HEK293 (cell line): ENCODE measurements at regions not wholly inside any gene's neighbourhood (a gene's known extent, or its start where the extent isn't known, plus 50 kb on each side); places are given as distances from the start of the nearest gene placed in this dataset.

Source experiments
- CTCF ChIA-PET: fragments of 350-600 bp; formaldehyde crosslinking; extraction: SDS; loops from one replicate; lab custom pipeline; 2021; ENCODE audit warnings: antibody characterized with exemption; lab: Yijun Ruan, JAX
- POLR2A ChIA-PET: fragments of 300-600 bp; formaldehyde crosslinking; extraction: SDS; loops from one replicate; lab custom pipeline; 2020; ENCODE audit warnings: antibody characterized with exemption, inconsistent platforms; lab: Yijun Ruan, JAX
- H3K27ac ChIP-seq: fragments of 200-500 bp; sonication (Bioruptor generic); 2 replicates; pipeline ENCODE4 v1.5.1; 2014; ENCODE audit warnings: low read depth, low read length, control low read depth, inconsistent platforms; ENCODE audit errors: extremely low read depth
- H3K36me3 ChIP-seq, 2 experiments: fragments of 200-500 bp in 1 of 2; sonication (Bioruptor generic) in 1 of 2; 1 replicate in 1 of 2; 2 replicates in 1 of 2; pipeline ENCODE4 v1.5.1; 2014 to 2017; ENCODE audit warnings: inconsistent platforms in 2 of 2, low read length in 2 of 2; ENCODE audit not compliant: control insufficient read depth in 2 of 2, insufficient read depth in 1 of 2
- H3K4me1 ChIP-seq: fragments of 200-500 bp; sonication (Bioruptor generic); 2 replicates; pipeline ENCODE4 v1.5.1; 2014; ENCODE audit warnings: mild to moderate bottlenecking, low read length, inconsistent platforms; ENCODE audit not compliant: control insufficient read depth, insufficient read depth
- H3K4me3 ChIP-seq: 2 replicates; pipeline ENCODE4 v1.5.1; 2011; ENCODE audit warnings: low read depth, mild to moderate bottlenecking, control low read depth, low read length, moderate library complexity
- H3K9me3 ChIP-seq: fragments of 200-500 bp; sonication (Bioruptor generic); 2 replicates; pipeline ENCODE4 v1.5.1; 2014; ENCODE audit warnings: low read depth, low read length, inconsistent platforms; ENCODE audit not compliant: control insufficient read depth, insufficient read depth
- EGR2 ChIP-seq: fragments of 450-650 bp; formaldehyde crosslinking; IDR thresholded peaks from 2 replicates; pipeline ENCODE4 v1.5.1; 2016; ENCODE audit warnings: low read depth, missing biosample characterization, missing genetic modification characterization
- GLI2 ChIP-seq: fragments of 450-650 bp; formaldehyde crosslinking; IDR thresholded peaks from 2 replicates; pipeline ENCODE4; 2017; ENCODE audit warnings: missing biosample characterization, missing genetic modification characterization, low read depth, borderline replicate concordance
- GLIS1 ChIP-seq: fragments of 450-650 bp; formaldehyde crosslinking; IDR thresholded peaks from 2 replicates; pipeline ENCODE4 v1.5.1; 2016; ENCODE audit warnings: missing biosample characterization, missing genetic modification characterization
- GLIS2 ChIP-seq: fragments of 450-650 bp; formaldehyde crosslinking; IDR thresholded peaks from 2 replicates; pipeline ENCODE4 v1.5.1; 2016; ENCODE audit warnings: missing biosample characterization, missing genetic modification characterization
- KLF9 ChIP-seq: fragments of 450-650 bp; formaldehyde crosslinking; IDR thresholded peaks from 2 replicates; pipeline ENCODE4 v1.5.1; 2016; ENCODE audit warnings: missing biosample characterization, missing genetic modification characterization, low read depth
- SETDB1 ChIP-seq: IDR thresholded peaks from one replicate; pipeline ENCODE4 v1.6.1; 2017; ENCODE audit warnings: mild to moderate bottlenecking, low read length, moderate library complexity, mixed read lengths; ENCODE audit not compliant: insufficient read length
- ZFHX2 ChIP-seq: fragments of 450-650 bp; formaldehyde crosslinking; conservative IDR thresholded peaks from 2 replicates; pipeline ENCODE4 v1.5.1; 2016; ENCODE audit warnings: missing biosample characterization, missing genetic modification characterization
- ZFP37 ChIP-seq: fragments of 450-650 bp; formaldehyde crosslinking; IDR thresholded peaks from 2 replicates; pipeline ENCODE4 v1.5.1; 2016; ENCODE audit warnings: missing biosample characterization, missing genetic modification characterization
- ZNF10 ChIP-seq: fragments of 450-650 bp; formaldehyde crosslinking; IDR thresholded peaks from 2 replicates; pipeline ENCODE4 v1.5.1; 2017; ENCODE audit warnings: missing biosample characterization, missing genetic modification characterization
- ZNF112 ChIP-seq: fragments of 450-650 bp; formaldehyde crosslinking; IDR thresholded peaks from 2 replicates; pipeline ENCODE4 v1.5.0; 2017; ENCODE audit warnings: missing biosample characterization, missing genetic modification characterization
- ZNF114 ChIP-seq: fragments of 450-650 bp; formaldehyde crosslinking; IDR thresholded peaks from 2 replicates; pipeline ENCODE4 v1.5.0; 2017; ENCODE audit warnings: missing biosample characterization, missing genetic modification characterization
- ZNF138 ChIP-seq: fragments of 450-650 bp; formaldehyde crosslinking; IDR thresholded peaks from 2 replicates; pipeline ENCODE4 v1.5.1; 2016; ENCODE audit warnings: missing biosample characterization, missing genetic modification characterization, borderline replicate concordance
- ZNF157 ChIP-seq: fragments of 450-650 bp; formaldehyde crosslinking; IDR thresholded peaks from 2 replicates; pipeline ENCODE4 v1.5.1; 2016; ENCODE audit warnings: missing biosample characterization, missing genetic modification characterization
- ZNF169 ChIP-seq: fragments of 450-650 bp; formaldehyde crosslinking; IDR thresholded peaks from 2 replicates; pipeline ENCODE4 v1.5.1; 2016; ENCODE audit warnings: missing biosample characterization, missing genetic modification characterization
- ZNF19 ChIP-seq: fragments of 450-650 bp; formaldehyde crosslinking; IDR thresholded peaks from 2 replicates; pipeline ENCODE4; 2016; ENCODE audit warnings: missing biosample characterization, missing genetic modification characterization, low read depth
- ZNF2 ChIP-seq: fragments of 450-650 bp; formaldehyde crosslinking; IDR thresholded peaks from 2 replicates; pipeline ENCODE4 v1.5.1; 2016; ENCODE audit warnings: missing biosample characterization, missing genetic modification characterization
- ZNF211 ChIP-seq: fragments of 450-650 bp; formaldehyde crosslinking; IDR thresholded peaks from 2 replicates; pipeline ENCODE4 v1.5.1; 2016; ENCODE audit warnings: low read depth, missing biosample characterization, missing genetic modification characterization
- ZNF324 ChIP-seq: fragments of 450-650 bp; formaldehyde crosslinking; IDR thresholded peaks from 2 replicates; pipeline ENCODE4 v1.5.1; 2016; ENCODE audit warnings: missing biosample characterization, missing genetic modification characterization
- ZNF514 ChIP-seq: fragments of 450-650 bp; formaldehyde crosslinking; IDR thresholded peaks from 2 replicates; pipeline ENCODE4 v1.5.1; 2016; ENCODE audit warnings: missing biosample characterization, missing genetic modification characterization
- ZNF530 ChIP-seq: fragments of 450-650 bp; formaldehyde crosslinking; IDR thresholded peaks from 2 replicates; pipeline ENCODE4 v1.5.1; 2016; ENCODE audit warnings: low read depth, missing biosample characterization, missing genetic modification characterization
- ZNF600 ChIP-seq: fragments of 450-650 bp; formaldehyde crosslinking; IDR thresholded peaks from 2 replicates; pipeline ENCODE4 v1.5.1; 2016; ENCODE audit warnings: missing biosample characterization, missing genetic modification characterization
- ZNF621 ChIP-seq: fragments of 450-650 bp; formaldehyde crosslinking; IDR thresholded peaks from 2 replicates; pipeline ENCODE4 v1.5.1; 2017; ENCODE audit warnings: missing biosample characterization, missing genetic modification characterization
- ZNF624 ChIP-seq: fragments of 450-650 bp; formaldehyde crosslinking; IDR thresholded peaks from 2 replicates; pipeline ENCODE4 v1.5.1; 2017; ENCODE audit warnings: missing biosample characterization, missing genetic modification characterization
- ZNF670 ChIP-seq: fragments of 450-650 bp; formaldehyde crosslinking; IDR thresholded peaks from 2 replicates; pipeline ENCODE4 v1.5.1; 2016; ENCODE audit warnings: missing biosample characterization, missing genetic modification characterization, low read depth
- ZNF777 ChIP-seq: fragments of 450-650 bp; formaldehyde crosslinking; IDR thresholded peaks from 2 replicates; pipeline ENCODE4 v1.5.1; 2017; ENCODE audit warnings: missing biosample characterization, missing genetic modification characterization, borderline replicate concordance
- ZNF830 ChIP-seq: fragments of 450-650 bp; IDR thresholded peaks from 2 replicates; pipeline ENCODE4 v1.5.0; 2018; ENCODE audit warnings: missing biosample characterization, missing genetic modification characterization, low read depth, mild to moderate bottlenecking, moderate library complexity
- TF ChIP-seq, protein P1 (sequence below): fragments of 450-650 bp; formaldehyde crosslinking; IDR thresholded peaks from 2 replicates; pipeline ENCODE4 v1.5.1; 2016; ENCODE audit warnings: missing biosample characterization, missing genetic modification characterization
- TF ChIP-seq, protein P2 (sequence below): sonication (generic); formaldehyde crosslinking; IDR thresholded peaks from 2 replicates; pipeline ENCODE4 v1.8.1; 2022; ENCODE audit warnings: mild to moderate bottlenecking, moderate library complexity, missing genetic modification reagents
- TF ChIP-seq, protein P3 (sequence below): fragments of 450-650 bp; formaldehyde crosslinking; IDR thresholded peaks from 2 replicates; pipeline ENCODE4 v1.5.1; 2016; ENCODE audit warnings: missing biosample characterization, missing genetic modification characterization

DNA sequence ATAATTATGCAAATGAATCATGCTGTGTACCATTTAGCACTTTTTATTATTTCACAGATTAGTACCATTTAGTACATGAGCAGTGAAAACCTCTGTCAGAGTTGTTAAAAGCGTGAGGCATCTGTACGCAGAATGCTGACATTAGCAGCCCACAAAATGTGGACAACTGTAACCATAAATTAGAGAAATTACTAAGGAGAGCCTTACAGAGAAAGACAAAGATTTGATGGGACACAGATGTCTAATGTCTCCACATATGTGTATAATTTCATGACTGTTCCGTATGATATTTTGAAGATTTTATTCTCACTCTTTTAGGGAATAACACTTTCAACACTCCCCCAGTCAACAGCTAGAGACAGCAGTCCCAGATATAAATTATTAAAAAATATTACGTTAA is 414.0 kb upstream of the ANKRD30A start:
- Histone ChIP-seq H3K36me3 (no peaks in the 10 kb centered on the region), H3K4me1 (no peaks in the 10 kb centered on the region), H3K27ac (no peak overlapping the region), H3K4me3 (no peak overlapping the region), H3K9me3 (no peaks in the 10 kb centered on the region)
- POLR2A ChIA-PET: no interaction called here
- CTCF ChIA-PET: interaction anchor here (0.5 kb wide), 1 partner anchor 1028 kb away, joined by 4 read pairs; no protein-coding TSS in a partner anchor
- no peak for TF ChIP-seq ZNF777 (tag by site-specific recombination)
- no peak for TF ChIP-seq ZNF112
- no peak for TF ChIP-seq ZNF169 (tag by site-specific recombination)
- TF ChIP-seq SETDB1: no peak
- TF ChIP-seq ZNF2 (tag by site-specific recombination): no peak
- no peak for TF ChIP-seq ZNF624 (tag by site-specific recombination)
- no peak for TF ChIP-seq EGR2
- no peak for TF ChIP-seq ZNF830
- TF ChIP-seq ZNF10 (tag by site-specific recombination): no peak

DNA sequence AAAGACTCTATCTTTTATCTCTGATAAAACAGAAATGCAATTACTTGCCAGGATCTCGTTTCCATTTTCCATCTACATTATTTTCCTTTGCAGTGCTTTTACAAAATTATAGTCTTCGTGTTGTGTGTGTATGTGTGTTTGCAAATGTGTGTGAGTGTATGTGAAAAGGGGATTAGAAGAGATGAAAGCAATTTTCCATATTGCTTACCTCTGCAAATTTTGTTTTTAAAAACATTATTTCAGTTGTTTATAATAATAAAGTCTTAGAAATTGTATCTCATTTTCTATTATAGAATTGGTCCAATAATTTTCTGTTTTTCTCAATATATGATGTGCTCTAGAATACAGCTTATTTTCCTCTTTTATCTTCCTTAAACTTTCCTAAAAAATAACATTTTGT is 421.3 kb upstream of the ANKRD30A start:
- ChIA-PET CTCF (interaction anchor here (0.8 to 1.6 kb wide), 2 partner anchors 21 to 121 kb away, joined by 3 to 6 read pairs; no protein-coding TSS in a partner anchor), POLR2A (no interaction called here)

DNA sequence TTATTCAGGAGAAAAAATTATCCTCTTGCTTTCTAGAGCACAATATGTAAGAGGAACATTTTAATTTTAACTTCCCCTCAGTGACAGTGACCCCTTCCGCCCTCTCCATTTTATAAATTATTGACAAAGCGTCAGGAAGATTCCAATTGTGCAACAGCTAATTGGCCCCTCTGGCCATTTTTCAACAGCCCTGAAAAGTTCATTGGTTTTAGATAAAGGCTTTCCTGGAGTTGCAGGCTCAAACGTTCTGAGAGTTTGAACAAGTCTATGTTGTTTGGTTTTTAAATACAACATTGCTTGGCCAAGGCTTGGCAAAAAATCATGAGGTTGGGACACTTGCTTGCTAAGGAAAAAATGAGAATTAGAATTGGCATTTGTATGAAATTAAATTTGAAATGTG is 422.2 kb upstream of the ANKRD30A start:
- no peak overlapping the region for H3K4me3 ChIP-seq
- H3K27ac ChIP-seq: no peak overlapping the region
- no peak for TF ChIP-seq ZFP37 (tag by site-specific recombination)
- POLR2A ChIA-PET: no interaction called here
- H3K36me3 ChIP-seq: no peaks in the 10 kb centered on the region
- no peaks in the 10 kb centered on the region for H3K9me3 ChIP-seq
- no peaks in the 10 kb centered on the region for H3K4me1 ChIP-seq
- CTCF ChIA-PET: interaction anchor here (1.6 kb wide), 1 partner anchor 22 kb away, joined by 6 read pairs; no protein-coding TSS in a partner anchor

More for the DNA sequence above, 421.3 kb upstream of the ANKRD30A start:
- Histone ChIP-seq H3K4me1 (no peaks in the 10 kb centered on the region), H3K9me3 (no peaks in the 10 kb centered on the region), H3K36me3 (no peaks in the 10 kb centered on the region), H3K27ac (no peak overlapping the region), H3K4me3 (no peak overlapping the region)
- no peak for TF ChIP-seq ZNF600 (tag by site-specific recombination)
- TF ChIP-seq ZNF157 (tag by site-specific recombination): no peak
- TF ChIP-seq, protein P1, sequence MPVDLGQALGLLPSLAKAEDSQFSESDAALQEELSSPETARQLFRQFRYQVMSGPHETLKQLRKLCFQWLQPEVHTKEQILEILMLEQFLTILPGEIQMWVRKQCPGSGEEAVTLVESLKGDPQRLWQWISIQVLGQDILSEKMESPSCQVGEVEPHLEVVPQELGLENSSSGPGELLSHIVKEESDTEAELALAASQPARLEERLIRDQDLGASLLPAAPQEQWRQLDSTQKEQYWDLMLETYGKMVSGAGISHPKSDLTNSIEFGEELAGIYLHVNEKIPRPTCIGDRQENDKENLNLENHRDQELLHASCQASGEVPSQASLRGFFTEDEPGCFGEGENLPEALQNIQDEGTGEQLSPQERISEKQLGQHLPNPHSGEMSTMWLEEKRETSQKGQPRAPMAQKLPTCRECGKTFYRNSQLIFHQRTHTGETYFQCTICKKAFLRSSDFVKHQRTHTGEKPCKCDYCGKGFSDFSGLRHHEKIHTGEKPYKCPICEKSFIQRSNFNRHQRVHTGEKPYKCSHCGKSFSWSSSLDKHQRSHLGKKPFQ: no peak
- TF ChIP-seq ZNF670 (tag by site-specific recombination): no peak
- TF ChIP-seq GLI2: no peak
- no peak for TF ChIP-seq ZNF514
- TF ChIP-seq, protein P2, sequence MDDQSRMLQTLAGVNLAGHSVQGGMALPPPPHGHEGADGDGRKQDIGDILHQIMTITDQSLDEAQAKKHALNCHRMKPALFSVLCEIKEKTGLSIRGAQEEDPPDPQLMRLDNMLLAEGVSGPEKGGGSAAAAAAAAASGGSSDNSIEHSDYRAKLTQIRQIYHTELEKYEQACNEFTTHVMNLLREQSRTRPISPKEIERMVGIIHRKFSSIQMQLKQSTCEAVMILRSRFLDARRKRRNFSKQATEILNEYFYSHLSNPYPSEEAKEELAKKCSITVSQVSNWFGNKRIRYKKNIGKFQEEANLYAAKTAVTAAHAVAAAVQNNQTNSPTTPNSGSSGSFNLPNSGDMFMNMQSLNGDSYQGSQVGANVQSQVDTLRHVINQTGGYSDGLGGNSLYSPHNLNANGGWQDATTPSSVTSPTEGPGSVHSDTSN (CRISPR knock-in tag): no peak
- TF ChIP-seq ZNF211 (tag by site-specific recombination): no peak
- no peak for TF ChIP-seq GLIS2
- TF ChIP-seq ZNF530 (tag by site-specific recombination): no peak
- TF ChIP-seq, protein P3, sequence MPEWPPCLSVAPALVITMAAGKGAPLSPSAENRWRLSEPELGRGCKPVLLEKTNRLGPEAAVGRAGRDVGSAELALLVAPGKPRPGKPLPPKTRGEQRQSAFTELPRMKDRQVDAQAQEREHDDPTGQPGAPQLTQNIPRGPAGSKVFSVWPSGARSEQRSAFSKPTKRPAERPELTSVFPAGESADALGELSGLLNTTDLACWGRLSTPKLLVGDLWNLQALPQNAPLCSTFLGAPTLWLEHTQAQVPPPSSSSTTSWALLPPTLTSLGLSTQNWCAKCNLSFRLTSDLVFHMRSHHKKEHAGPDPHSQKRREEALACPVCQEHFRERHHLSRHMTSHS: no peak
- no peak for TF ChIP-seq ZNF19 (tag by site-specific recombination)
- TF ChIP-seq GLIS1: no peak
- TF ChIP-seq ZNF621: no peak
- no peak for TF ChIP-seq KLF9 (tag by site-specific recombination)
- no peak for TF ChIP-seq ZNF138
- no peak for TF ChIP-seq ZFHX2 (tag by site-specific recombination)
- no peak for TF ChIP-seq ZNF114
- TF ChIP-seq ZNF324 (tag by site-specific recombination): no peak
